ENCODE measurements at regions not wholly inside any gene's neighbourhood (a gene's known extent, or its start where the extent isn't known, plus 50 kb on each side); places are given as distances from the start of the nearest gene placed in this dataset.

GRCh38 chrX:37912777-37913176, 65.4 kb upstream of the DYNLT3 start:
- TF ChIP-seq, protein P1, sequence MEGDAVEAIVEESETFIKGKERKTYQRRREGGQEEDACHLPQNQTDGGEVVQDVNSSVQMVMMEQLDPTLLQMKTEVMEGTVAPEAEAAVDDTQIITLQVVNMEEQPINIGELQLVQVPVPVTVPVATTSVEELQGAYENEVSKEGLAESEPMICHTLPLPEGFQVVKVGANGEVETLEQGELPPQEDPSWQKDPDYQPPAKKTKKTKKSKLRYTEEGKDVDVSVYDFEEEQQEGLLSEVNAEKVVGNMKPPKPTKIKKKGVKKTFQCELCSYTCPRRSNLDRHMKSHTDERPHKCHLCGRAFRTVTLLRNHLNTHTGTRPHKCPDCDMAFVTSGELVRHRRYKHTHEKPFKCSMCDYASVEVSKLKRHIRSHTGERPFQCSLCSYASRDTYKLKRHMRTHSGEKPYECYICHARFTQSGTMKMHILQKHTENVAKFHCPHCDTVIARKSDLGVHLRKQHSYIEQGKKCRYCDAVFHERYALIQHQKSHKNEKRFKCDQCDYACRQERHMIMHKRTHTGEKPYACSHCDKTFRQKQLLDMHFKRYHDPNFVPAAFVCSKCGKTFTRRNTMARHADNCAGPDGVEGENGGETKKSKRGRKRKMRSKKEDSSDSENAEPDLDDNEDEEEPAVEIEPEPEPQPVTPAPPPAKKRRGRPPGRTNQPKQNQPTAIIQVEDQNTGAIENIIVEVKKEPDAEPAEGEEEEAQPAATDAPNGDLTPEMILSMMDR (IDR thresholded peaks at IDR 0.05): no peak
- TF ChIP-seq POLR2A (IDR thresholded peaks at IDR 0.05): no peak

All from testis (tissue), 2 donors.